ENCODE measurements at regions not wholly inside any gene's neighbourhood (a gene's known extent, or its start where the extent isn't known, plus 50 kb on each side); places are given as distances from the start of the nearest gene placed in this dataset.

DNA sequence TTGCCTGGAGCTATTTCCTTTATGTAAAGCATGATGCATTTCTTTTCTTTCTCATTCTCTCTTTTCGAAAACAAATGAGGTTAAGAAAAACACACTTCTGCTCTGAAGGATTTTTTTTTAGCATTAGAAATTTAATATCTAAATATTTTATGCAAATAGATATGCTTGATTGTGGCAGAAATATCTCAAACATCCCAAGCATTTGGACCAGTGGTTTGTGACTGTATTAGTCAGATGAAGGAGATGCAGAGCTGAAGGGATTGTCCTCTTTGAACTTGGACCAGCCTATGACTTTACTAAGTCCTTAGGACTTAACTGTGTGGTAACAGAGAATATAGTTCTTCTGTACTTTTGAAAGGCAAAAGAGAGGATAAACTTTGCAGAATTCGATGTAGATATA, 335.9 kb upstream of the NT5C1B start:
- no peak for TF ChIP-seq NFE2L2 (IDR thresholded peaks at IDR 0.05; ENCODE audit: low read depth, low read length)
- TF ChIP-seq RCOR1 (IDR thresholded peaks at IDR 0.05; ENCODE audit: insufficient replicate concordance, low read length), result no peak
- no peak for TF ChIP-seq CTCF (conservative IDR thresholded peaks at IDR 0.05; ENCODE audit: low read depth, low read length)
- TF ChIP-seq CEBPB (IDR thresholded peaks at IDR 0.05; ENCODE audit: low read depth, low read length), result no peak
- TF ChIP-seq POLR2A (IDR thresholded peaks at IDR 0.05; ENCODE audit: low read depth, low read length), result no peak
- TF ChIP-seq CHD1 (IDR thresholded peaks at IDR 0.05; ENCODE audit: low read depth, low read length), result no peak
- no peak for TF ChIP-seq SMC3 (IDR thresholded peaks at IDR 0.05; ENCODE audit: low read depth, low read length)
- TF ChIP-seq USF2 (IDR thresholded peaks at IDR 0.05; ENCODE audit: low read depth, low read length), result no peak
- no peak for TF ChIP-seq BHLHE40 (IDR thresholded peaks at IDR 0.05; ENCODE audit: low read depth, low read length)
- no peak for TF ChIP-seq MXI1 (IDR thresholded peaks at IDR 0.05; ENCODE audit: borderline replicate concordance, low read depth, low read length)
- TF ChIP-seq RAD21 (IDR thresholded peaks at IDR 0.05; ENCODE audit: low read length), result 0 out of 2 replicates have a peak, but pooled peaks have one; percentile 11
- TF ChIP-seq MAFK (IDR thresholded peaks at IDR 0.05; ENCODE audit: low read depth, low read length), result no peak
- TF ChIP-seq, protein P1, sequence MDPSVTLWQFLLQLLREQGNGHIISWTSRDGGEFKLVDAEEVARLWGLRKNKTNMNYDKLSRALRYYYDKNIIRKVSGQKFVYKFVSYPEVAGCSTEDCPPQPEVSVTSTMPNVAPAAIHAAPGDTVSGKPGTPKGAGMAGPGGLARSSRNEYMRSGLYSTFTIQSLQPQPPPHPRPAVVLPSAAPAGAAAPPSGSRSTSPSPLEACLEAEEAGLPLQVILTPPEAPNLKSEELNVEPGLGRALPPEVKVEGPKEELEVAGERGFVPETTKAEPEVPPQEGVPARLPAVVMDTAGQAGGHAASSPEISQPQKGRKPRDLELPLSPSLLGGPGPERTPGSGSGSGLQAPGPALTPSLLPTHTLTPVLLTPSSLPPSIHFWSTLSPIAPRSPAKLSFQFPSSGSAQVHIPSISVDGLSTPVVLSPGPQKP (IDR thresholded peaks at IDR 0.05; ENCODE audit: borderline replicate concordance, low read depth, low read length), result no peak
- no peak for TF ChIP-seq RFX5 (IDR thresholded peaks at IDR 0.05; ENCODE audit: low read depth, low read length)

All from IMR-90 (cell line).